Caco-2 (cell line): ENCODE measurements at regions not wholly inside any gene's neighbourhood (a gene's known extent, or its start where the extent isn't known, plus 50 kb on each side); places are given as distances from the start of the nearest gene placed in this dataset.

Experiments used
- BruUV-seq: library from RNA; stranded (reverse); fragments of 400-500 nt; replicated peaks from 2 replicates; lab custom pipeline; 2021; lab: Mats Ljungman, UMichigan
- CTCF ChIA-PET: fragments of 300-600 bp; sonication (Branson Sonifier 250); formaldehyde crosslinking; loops from one replicate; lab custom pipeline; 2022; ENCODE audit warnings: antibody characterized with exemption; lab: Charles Lee
- POLR2A ChIA-PET: fragments of 300-600 bp; sonication (Branson Sonifier 250); formaldehyde crosslinking; loops from one replicate; lab custom pipeline; 2022; ENCODE audit warnings: antibody characterized with exemption; lab: Charles Lee
- DNase-seq, 2 experiments: peaks; one replicate each; pipeline versions ENCODE4 v3.0.0 to v3.0.0-alpha.2; 2020 to 2022
- H3K27me3 ChIP-seq: replicated peaks from 2 replicates; pipeline ENCODE4 v1.6.0; 2011; ENCODE audit warnings: low read length; ENCODE audit not compliant: control insufficient read depth, insufficient read depth
- H3K36me3 ChIP-seq: 2 replicates; pipeline ENCODE4 v1.5.1; 2011; ENCODE audit warnings: low read length; ENCODE audit not compliant: control insufficient read depth, insufficient read depth
- H3K4me1 ChIP-seq: fragments of 250-450 bp; sonication (Bioruptor Pico); 2 replicates; pipeline ENCODE4 v1.5.1; 2020; ENCODE audit warnings: mild to moderate bottlenecking
- H3K4me3 ChIP-seq: 2 replicates; pipeline ENCODE4 v1.5.1; 2011; ENCODE audit warnings: low read depth, mild to moderate bottlenecking, control low read depth, low read length
- H3K9me3 ChIP-seq: fragments of 250-450 bp; sonication (Bioruptor Pico); 2 replicates; pipeline ENCODE4 v1.5.1; 2020; ENCODE audit warnings: mild to moderate bottlenecking, moderate library complexity
- H3K27ac Mint-ChIP-seq: one replicate; pipeline ENCODE4 v1.8.0; 2022; ENCODE audit warnings: mixed read lengths; ENCODE audit not compliant: unreplicated experiment
- H3K27me3 Mint-ChIP-seq: one replicate; pipeline ENCODE4 v1.8.0; 2022; ENCODE audit warnings: mixed read lengths; ENCODE audit not compliant: insufficient read depth, unreplicated experiment
- H3K36me3 Mint-ChIP-seq: one replicate; pipeline ENCODE4 v1.8.0; 2022; ENCODE audit warnings: mild to moderate bottlenecking, mixed read lengths; ENCODE audit not compliant: insufficient read depth, unreplicated experiment
- H3K4me1 Mint-ChIP-seq: one replicate; pipeline ENCODE4 v1.8.0; 2022; ENCODE audit warnings: low read depth, mixed read lengths; ENCODE audit not compliant: unreplicated experiment
- H3K4me3 Mint-ChIP-seq: one replicate; pipeline ENCODE4 v1.8.0; 2022; ENCODE audit warnings: mild to moderate bottlenecking, moderate library complexity, mixed read lengths; ENCODE audit not compliant: unreplicated experiment
- H3K9me3 Mint-ChIP-seq: one replicate; pipeline ENCODE4 v1.8.0; 2022; ENCODE audit warnings: mixed read lengths; ENCODE audit not compliant: unreplicated experiment
- CTCF ChIP-seq, 2 experiments: fragments of 200-600 bp in 1 of 2; IDR thresholded peaks; 1 replicate in 1 of 2; 2 replicates in 1 of 2; pipeline versions ENCODE4 v1.5.1 to v1.8.0; 2011 to 2022; ENCODE audit warnings: antibody characterized with exemption in 1 of 2, control low read depth in 1 of 2, inconsistent platforms in 1 of 2, low read depth in 1 of 2, low read length in 1 of 2, mild to moderate bottlenecking in 1 of 2, moderate library complexity in 1 of 2; ENCODE audit not compliant: insufficient read depth in 1 of 2, severe bottlenecking in 1 of 2, unreplicated experiment in 1 of 2
- intact Hi-C: fragments of 100-400 bp; cut with micrococcal nuclease; formaldehyde crosslinking; loops from one replicate; pipeline ENCODE4 v1.10.0; 2022; ENCODE audit not compliant: unreplicated experiment

GRCh38 chr1:233790662-233791371, 113.7 kb upstream of the SLC35F3 start:
- no TSS peak for BruUV-seq
- peak in 1 of 2 experiments; percentile 43 for DNase-seq
- POLR2A ChIA-PET: interaction anchor here (0.5 kb wide), 1 partner anchor 660 kb away, joined by 3 read pairs; no protein-coding TSS in a partner anchor

DNA sequence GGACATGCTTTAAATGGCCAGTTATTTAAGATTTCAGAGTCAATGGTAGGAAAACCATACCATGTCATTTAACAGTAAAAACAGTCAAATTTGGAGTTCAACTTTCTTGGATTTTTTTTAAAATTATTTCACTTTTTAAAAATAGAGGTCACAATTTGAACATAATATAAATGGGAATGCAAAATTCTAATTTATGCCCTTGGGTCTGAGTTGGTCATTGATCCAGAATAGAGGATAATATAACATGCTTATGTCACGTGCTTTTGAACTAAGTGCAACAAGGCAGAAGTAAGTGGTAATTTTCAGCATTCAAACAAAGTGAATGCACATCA, 113.1 kb upstream of the SLC35F3 start:
- no peak for TF ChIP-seq CTCF (IDR thresholded peaks at IDR 0.05; ENCODE audit: insufficient read depth in 1 of 2, low read depth in 1 of 2, low read length in 1 of 2, severe bottlenecking in 1 of 2, unreplicated experiment in 1 of 2)
- Mint-ChIP-seq H3K27ac (no peak overlapping the region), H3K4me1 (no peaks in the 10 kb centered on the region), H3K27me3 (no peaks in the 10 kb centered on the region), H3K4me3 (no peak overlapping the region), H3K9me3 (no peaks in the 10 kb centered on the region), H3K36me3 (peaks cover 6% of the 10 kb centered on the region)
- POLR2A ChIA-PET: no interaction called here
- DNase-seq: no peak
- no peak overlapping the region for H3K4me3 ChIP-seq
- H3K36me3 ChIP-seq: no peaks in the 10 kb centered on the region
- H3K4me1 ChIP-seq: no peaks in the 10 kb centered on the region
- BruUV-seq: no TSS peak
- no peaks in the 10 kb centered on the region for H3K9me3 ChIP-seq
- H3K27me3 ChIP-seq: no peaks in the 10 kb centered on the region
- intact Hi-C loops: loop anchor here (1.0 kb wide), 4 partner anchors 350 to 487 kb away; no protein-coding TSS in a partner anchor
- CTCF ChIA-PET: interaction anchor here (0.6 to 1.6 kb wide), 4 partner anchors 350 to 1741 kb away, joined by 3 to 8 read pairs (median 3); no protein-coding TSS in a partner anchor

More at GRCh38 chr1:233790662-233791371, 113.7 kb upstream of the SLC35F3 start:
- H3K4me1 Mint-ChIP-seq: no peaks in the 10 kb centered on the region
- H3K9me3 Mint-ChIP-seq: no peaks in the 10 kb centered on the region
- H3K27me3 Mint-ChIP-seq: no peaks in the 10 kb centered on the region
- Histone ChIP-seq H3K9me3 (no peaks in the 10 kb centered on the region), H3K36me3 (no peaks in the 10 kb centered on the region), H3K4me3 (no peak overlapping the region), H3K27me3 (no peaks in the 10 kb centered on the region), H3K4me1 (no peaks in the 10 kb centered on the region)
- no peak overlapping the region for H3K4me3 Mint-ChIP-seq
- peaks cover 6% of the 10 kb centered on the region for H3K36me3 Mint-ChIP-seq
- CTCF ChIA-PET: interaction anchor here (0.5 to 1.6 kb wide), 5 partner anchors 350 to 1740 kb away, joined by 3 to 8 read pairs (median 3); no protein-coding TSS in a partner anchor
- no peak overlapping the region for H3K27ac Mint-ChIP-seq
- intact Hi-C loops: loop anchor here (1.0 kb wide), 4 partner anchors 350 to 487 kb away; no protein-coding TSS in a partner anchor
- TF ChIP-seq CTCF (IDR thresholded peaks at IDR 0.05; ENCODE audit: insufficient read depth in 1 of 2, low read depth in 1 of 2, low read length in 1 of 2, severe bottlenecking in 1 of 2, unreplicated experiment in 1 of 2): peak; percentile 67 to 96

- no TSS peak for BruUV-seq
- DNase-seq: no peak
- Mint-ChIP-seq H3K4me3 (no peak overlapping the region), H3K4me1 (no peaks in the 10 kb centered on the region), H3K36me3 (peaks cover 6% of the 10 kb centered on the region), H3K9me3 (no peaks in the 10 kb centered on the region), H3K27me3 (no peaks in the 10 kb centered on the region), H3K27ac (no peak overlapping the region)
- Histone ChIP-seq H3K27me3 (no peaks in the 10 kb centered on the region), H3K36me3 (no peaks in the 10 kb centered on the region), H3K9me3 (no peaks in the 10 kb centered on the region), H3K4me3 (no peak overlapping the region), H3K4me1 (no peaks in the 10 kb centered on the region)
- intact Hi-C loops: loop anchor here (1.0 kb wide), 4 partner anchors 350 to 487 kb away; no protein-coding TSS in a partner anchor
- TF ChIP-seq CTCF (IDR thresholded peaks at IDR 0.05; ENCODE audit: insufficient read depth in 1 of 2, low read depth in 1 of 2, low read length in 1 of 2, severe bottlenecking in 1 of 2, unreplicated experiment in 1 of 2): no peak
- POLR2A ChIA-PET: no interaction called here
- CTCF ChIA-PET: interaction anchor here (0.6 to 1.6 kb wide), 3 partner anchors 350 to 1741 kb away, joined by 3 to 8 read pairs (median 3); no protein-coding TSS in a partner anchor
These were observed 112.8 kb upstream of the SLC35F3 start for GRCh38 chr1:233791721-233792120.
